H1 (cell line): ENCODE measurements at regions not wholly inside any gene's neighbourhood (a gene's known extent, or its start where the extent isn't known, plus 50 kb on each side); places are given as distances from the start of the nearest gene placed in this dataset.

Experiments
- CTCF ChIA-PET: fragments of 300-600 bp; sonication (Branson Sonifier 250); formaldehyde crosslinking; loops from one replicate; lab custom pipeline; 2021; ENCODE audit not compliant: partially characterized antibody; lab: Charles Lee
- POLR2A ChIA-PET: fragments of 300-600 bp; sonication (Branson Sonifier 250); formaldehyde crosslinking; loops from one replicate; lab custom pipeline; 2021; ENCODE audit warnings: inconsistent platforms; ENCODE audit not compliant: partially characterized antibody; lab: Charles Lee
- DNase-seq, 2 experiments: peaks; one replicate each; pipeline versions ENCODE4 v3.0.0 to v3.0.0-alpha.2; 2010 to 2022; ENCODE audit warnings: low spot score in 2 of 2, low read depth in 1 of 2, mixed read lengths in 1 of 2
- FAIRE-seq: peaks from 2 replicates; lab custom pipeline; 2011; peaks lifted over from hg19 to GRCh38; lab: Jason Lieb, UNC
- H2AFZ ChIP-seq: 2 replicates; pipeline ENCODE4 v1.8.1; 2012; ENCODE audit warnings: low read length, inconsistent platforms
- H2AK5ac ChIP-seq: 2 replicates; pipeline ENCODE4 v1.6.1; 2013; ENCODE audit warnings: low read depth, low read length
- H2BK120ac ChIP-seq: replicated peaks from 2 replicates; pipeline ENCODE3; 2013; ENCODE audit warnings: low read depth, low read length, inconsistent platforms
- H2BK12ac ChIP-seq: 2 replicates; pipeline ENCODE4 v1.6.1; 2013; ENCODE audit warnings: low read depth, low read length
- H2BK15ac ChIP-seq: 2 replicates; pipeline ENCODE4 v1.6.1; 2013; ENCODE audit warnings: low read length
- H2BK20ac ChIP-seq: 2 replicates; pipeline ENCODE4 v1.6.1; 2013; ENCODE audit warnings: low read length
- H2BK5ac ChIP-seq: 2 replicates; pipeline ENCODE4 v1.6.1; 2013; ENCODE audit warnings: low read depth, low read length
- H3K14ac ChIP-seq: 2 replicates; pipeline ENCODE4 v1.6.1; 2013; ENCODE audit warnings: inconsistent platforms; ENCODE audit not compliant: insufficient read length
- H3K18ac ChIP-seq: 2 replicates; pipeline ENCODE4 v1.6.1; 2013; ENCODE audit warnings: low read length; ENCODE audit errors: extremely low read depth
- H3K23ac ChIP-seq: 2 replicates; pipeline ENCODE4 v1.6.1; 2013; ENCODE audit warnings: inconsistent platforms; ENCODE audit not compliant: insufficient read length
- H3K23me2 ChIP-seq: 2 replicates; pipeline ENCODE4 v1.6.1; 2013; ENCODE audit warnings: low read depth, low read length
- H3K27ac ChIP-seq: 2 replicates; pipeline ENCODE4 v1.6.1; 2011; ENCODE audit warnings: low read depth, low read length, inconsistent platforms
- H3K27me3 ChIP-seq, 4 experiments: replicated peaks in 1 of 4; 1 replicate in 1 of 4; 2 replicates in 3 of 4; pipeline versions ENCODE4 v1.6.1 to v1.8.1; 2011 to 2013; ENCODE audit warnings: low read length in 3 of 4, mild to moderate bottlenecking in 3 of 4, inconsistent platforms in 2 of 4, mixed read lengths in 2 of 4, moderate library complexity in 1 of 4; ENCODE audit not compliant: control insufficient read depth in 3 of 4, insufficient read depth in 3 of 4; ENCODE audit errors: extremely low read depth in 1 of 4
- H3K36me3 ChIP-seq, 4 experiments: 2 replicates each; pipeline versions ENCODE4 v1.6.1 to v1.8.1; 2011 to 2013; ENCODE audit warnings: mild to moderate bottlenecking in 4 of 4, low read length in 3 of 4, moderate library complexity in 2 of 4, control low read depth in 1 of 4, inconsistent platforms in 1 of 4; ENCODE audit not compliant: insufficient read depth in 4 of 4, control insufficient read depth in 2 of 4
- H3K4ac ChIP-seq: replicated peaks from 2 replicates; pipeline ENCODE3; 2013; ENCODE audit warnings: low read length, low read depth, mixed read lengths, inconsistent platforms; ENCODE audit not compliant: insufficient read length
- H3K4me1 ChIP-seq, 4 experiments: replicated peaks in 1 of 4; 1 replicate in 1 of 4; 2 replicates in 3 of 4; pipeline versions ENCODE4 v1.6.1 to v1.8.1; 2011 to 2013; ENCODE audit warnings: low read length in 3 of 4, inconsistent platforms in 2 of 4, mixed read lengths in 1 of 4; ENCODE audit not compliant: insufficient read depth in 4 of 4, control insufficient read depth in 3 of 4
- H3K4me2 ChIP-seq, 2 experiments: 2 replicates each; pipeline versions ENCODE4 v1.6.1 to v1.8.1; 2011 to 2013; ENCODE audit warnings: low read depth in 2 of 2, low read length in 2 of 2, control low read depth in 1 of 2, inconsistent platforms in 1 of 2, mild to moderate bottlenecking in 1 of 2; ENCODE audit not compliant: insufficient read depth in 1 of 2
- H3K4me3 ChIP-seq, 4 experiments: fragments of 200-600, 300-600 bp in 1 of 4; sonication (generic), shearing (Covaris generic), sonication (Bioruptor Twin) in 1 of 4; 2 replicates each; pipeline versions ENCODE4 v1.5.1 to v1.8.1; 2011 to 2016; ENCODE audit warnings: low read length in 4 of 4, low read depth in 3 of 4, control low read depth in 2 of 4, inconsistent platforms in 2 of 4, mild to moderate bottlenecking in 2 of 4, mixed read lengths in 1 of 4, moderate library complexity in 1 of 4; ENCODE audit not compliant: insufficient read depth in 2 of 4; ENCODE audit errors: extremely low read depth in 1 of 4
- H3K56ac ChIP-seq: replicated peaks from 2 replicates; pipeline ENCODE3; 2013; ENCODE audit warnings: low read depth, mild to moderate bottlenecking, mixed read lengths, low read length, inconsistent platforms; ENCODE audit not compliant: insufficient read length
- H3K79me1 ChIP-seq: 2 replicates; pipeline ENCODE4 v1.6.1; 2013; ENCODE audit warnings: low read depth, low read length, control low read depth
- H3K79me2 ChIP-seq, 2 experiments: 2 replicates each; pipeline versions ENCODE4 v1.6.1 to v1.8.1; 2012 to 2013; ENCODE audit warnings: low read length in 2 of 2, mild to moderate bottlenecking in 2 of 2, inconsistent platforms in 1 of 2; ENCODE audit not compliant: insufficient read depth in 2 of 2, control insufficient read depth in 1 of 2
- H3K9ac ChIP-seq, 4 experiments: replicated peaks in 1 of 4; 1 replicate in 1 of 4; 2 replicates in 3 of 4; pipeline versions ENCODE4 v1.6.1 to v1.8.1; 2011 to 2013; ENCODE audit warnings: low read depth in 3 of 4, low read length in 3 of 4, control low read depth in 2 of 4, mild to moderate bottlenecking in 2 of 4, moderate library complexity in 2 of 4, inconsistent platforms in 1 of 4; ENCODE audit errors: extremely low read depth in 1 of 4
- H3K9me3 ChIP-seq, 2 experiments: 2 replicates each; pipeline versions ENCODE4 v1.6.1 to v1.8.1; 2012 to 2013; ENCODE audit warnings: mild to moderate bottlenecking in 2 of 2, moderate library complexity in 2 of 2, control low read depth in 1 of 2, inconsistent platforms in 1 of 2, low read depth in 1 of 2, low read length in 1 of 2, mixed read lengths in 1 of 2; ENCODE audit not compliant: insufficient read depth in 2 of 2
- H4K20me1 ChIP-seq, 2 experiments: replicated peaks in 1 of 2; 2 replicates each; pipeline versions ENCODE3 to v1.8.1; 2011 to 2013; ENCODE audit warnings: inconsistent platforms in 2 of 2, low read length in 2 of 2, mild to moderate bottlenecking in 1 of 2; ENCODE audit not compliant: insufficient read depth in 2 of 2, control insufficient read depth in 1 of 2
- H4K5ac ChIP-seq: 2 replicates; pipeline ENCODE4 v1.6.1; 2013; ENCODE audit warnings: low read length, low read depth, mixed read lengths, inconsistent platforms; ENCODE audit not compliant: insufficient read length
- H4K8ac ChIP-seq: 2 replicates; pipeline ENCODE4 v1.8.0; 2013; ENCODE audit warnings: mild to moderate bottlenecking, moderate library complexity, low read length, inconsistent platforms; ENCODE audit not compliant: insufficient read depth; ENCODE audit errors: extremely low read depth
- H4K91ac ChIP-seq: replicated peaks from 2 replicates; pipeline ENCODE3; 2013; ENCODE audit warnings: low read length, mixed read lengths, inconsistent platforms; ENCODE audit not compliant: insufficient read length
- ASH2L ChIP-seq: fragments of 200-600, 300-600 bp; sonication (generic); IDR thresholded peaks from one replicate; pipeline ENCODE4 v1.7.1; 2017; ENCODE audit warnings: low read length
- CHD1 ChIP-seq: IDR thresholded peaks from 2 replicates; pipeline ENCODE4 v1.6.1; 2012; ENCODE audit warnings: low read depth, low read length, improper control_type of control experiment
- CHD2 ChIP-seq: IDR thresholded peaks from 2 replicates; pipeline ENCODE4 v1.6.1; 2012; ENCODE audit warnings: low read length, improper control_type of control experiment
- CTBP2 ChIP-seq: IDR thresholded peaks from 2 replicates; pipeline ENCODE4 v1.7.0; 2011; ENCODE audit warnings: borderline replicate concordance, mild to moderate bottlenecking, moderate library complexity, mixed read lengths, low read length; ENCODE audit not compliant: insufficient read depth, insufficient read length
- FOSL1 ChIP-seq: IDR thresholded peaks from 2 replicates; pipeline ENCODE4 v1.6.1; 2011; ENCODE audit warnings: mild to moderate bottlenecking, low read depth, low read length, moderate library complexity; ENCODE audit not compliant: insufficient read depth
- HDAC2 ChIP-seq, 2 experiments: fragments of 300-600 bp in 1 of 2; sonication (generic) in 1 of 2; IDR thresholded peaks; 2 replicates each; pipeline ENCODE4 v1.6.1; 2011 to 2012; ENCODE audit warnings: low read depth in 2 of 2, low read length in 2 of 2, mild to moderate bottlenecking in 2 of 2, moderate library complexity in 2 of 2, borderline replicate concordance in 1 of 2, inconsistent platforms in 1 of 2
- KDM5A ChIP-seq: fragments of 200-600 bp; IDR thresholded peaks from 2 replicates; pipeline ENCODE4 v1.7.1; 2012; ENCODE audit warnings: mild to moderate bottlenecking, low read length, inconsistent platforms, mixed read lengths
- POLR2A ChIP-seq, 2 experiments: IDR thresholded peaks; 1 replicate in 1 of 2; 2 replicates in 1 of 2; pipeline ENCODE4 v1.6.1; 2011; ENCODE audit warnings: low read depth in 2 of 2, low read length in 2 of 2, mild to moderate bottlenecking in 2 of 2; ENCODE audit errors: control extremely low read depth in 1 of 2
- SAP30 ChIP-seq: fragments of 300-600 bp; sonication (generic); IDR thresholded peaks from 2 replicates; pipeline ENCODE4 v1.7.1; 2012; ENCODE audit warnings: low read length, moderate library complexity, mild to moderate bottlenecking, inconsistent platforms; ENCODE audit not compliant: insufficient read depth, insufficient replicate concordance
- SP4 ChIP-seq: IDR thresholded peaks from 2 replicates; pipeline ENCODE4 v1.6.1; 2012; ENCODE audit warnings: low read length, inconsistent platforms
- SUZ12 ChIP-seq: fragments of 200-600 bp; sonication (generic); IDR thresholded peaks from 2 replicates; pipeline ENCODE4 v1.6.1; 2012; ENCODE audit warnings: mild to moderate bottlenecking, inconsistent platforms, low read length, moderate library complexity, mixed read lengths
- YY1 ChIP-seq: IDR thresholded peaks from 2 replicates; pipeline ENCODE4 v1.6.1; 2011; ENCODE audit warnings: low read depth, mild to moderate bottlenecking, low read length
- WGBS, 2 experiments: shearing (Covaris generic) in 1 of 2; methylation state at CpG; one replicate each; pipeline versions ENCODE4 v1.1.6 to v1.1.7; 2013 to 2015; ENCODE audit warnings: low lambda C conversion rate in 2 of 2, mixed read lengths in 2 of 2, inconsistent platforms in 1 of 2, low coverage in 1 of 2, missing lambda C conversion rate in 1 of 2; ENCODE audit not compliant: insufficient replicate concordance in 2 of 2, insufficient coverage in 1 of 2, insufficient read length in 1 of 2; ENCODE audit errors: extremely low coverage in 1 of 2, missing lambda C conversion rate in 1 of 2; 5-methylcytosine and 5-hydroxymethylcytosine counted together

DNA sequence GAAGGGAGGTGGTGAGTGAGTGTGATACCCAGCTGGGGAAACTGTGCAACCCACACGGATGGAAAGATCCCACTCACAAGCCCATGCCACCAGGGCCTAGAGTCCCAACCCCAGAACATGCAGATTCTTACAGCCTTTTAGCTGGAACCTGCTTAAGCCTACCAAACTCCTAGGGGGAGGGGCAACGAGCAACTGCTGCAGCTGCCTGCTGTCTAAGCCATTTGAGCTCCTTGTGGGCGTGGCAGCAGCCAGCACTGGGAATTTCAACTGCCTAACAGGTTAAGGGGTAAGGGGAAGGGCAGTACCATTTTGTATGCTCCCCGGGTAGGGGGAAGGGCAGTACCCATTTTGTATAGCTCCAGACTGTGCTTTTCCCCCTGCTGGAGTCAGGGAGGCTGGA, 673.2 kb upstream of the BCHE start:
- ChIA-PET POLR2A (no interaction called here), CTCF (no interaction called here)
- H3K4ac ChIP-seq = no peak overlapping the region
- no peak overlapping the region for H3K14ac ChIP-seq
- H2BK20ac ChIP-seq = 0 out of 2 replicates have a peak overlapping the region, but pooled peaks have one; percentile 94
- 86% methylated on average over 4 of the region's 4 CpGs; no CpG with 5 or more reads in 1 of the 2 experiments for WGBS, 2 experiments
- no peak overlapping the region; the same call in 1 of the 2 replicates for H3K18ac ChIP-seq
- no peak overlapping the region for H4K5ac ChIP-seq
- H3K23ac ChIP-seq = no peak overlapping the region
- H3K9me3 ChIP-seq = peaks cover 2 to 3% of the 10 kb centered on the region in 2 experiments; a peak in 1 of 4 replicates
- H2BK15ac ChIP-seq = no peak overlapping the region
- TF ChIP-seq ASH2L (peak; percentile 54), POLR2A (IDR thresholded peaks at IDR 0.05; ENCODE audit: control extremely low read depth in 1 of 2, low read depth in 2 of 2, low read length in 2 of 2) (no peak), CHD1 (no peak), FOSL1 (no peak), CTBP2 (no peak), SP4 (no peak), KDM5A (no peak), HDAC2 (IDR thresholded peaks at IDR 0.05; ENCODE audit: borderline replicate concordance in 1 of 2, low read depth in 2 of 2, low read length in 2 of 2) (no peak), SAP30 (no peak), SUZ12 (no peak), YY1 (peak; percentile 17; the same call in 1 of the 2 replicates), CHD2 (no peak)
- FAIRE-seq = no peak
- H3K23me2 ChIP-seq = no peaks in the 10 kb centered on the region
- no peaks in the 10 kb centered on the region for H3K79me1 ChIP-seq
- DNase-seq = no peak
- no peak overlapping the region for H3K27ac ChIP-seq
- H3K36me3 ChIP-seq = no peaks in the 10 kb centered on the region
- H3K56ac ChIP-seq = no peak overlapping the region
- H4K91ac ChIP-seq = no peak overlapping the region
- no peak overlapping the region for H2AK5ac ChIP-seq
- no peak overlapping the region for H3K4me3 ChIP-seq
- no peak overlapping the region for H2BK120ac ChIP-seq
- H2BK12ac ChIP-seq = 0 out of 2 replicates have a peak overlapping the region, but pooled peaks have one; percentile 17
- no peaks in the 10 kb centered on the region for H3K79me2 ChIP-seq
- no peak overlapping the region for H3K9ac ChIP-seq
- no peak overlapping the region for H4K8ac ChIP-seq
- H2AFZ ChIP-seq = peak overlapping the region; percentile 100
- H3K4me2 ChIP-seq = no peak overlapping the region; a peak in 1 of 4 replicates
- H4K20me1 ChIP-seq = no peaks in the 10 kb centered on the region
- H3K4me1 ChIP-seq = peaks cover 0 to 2% (median 0%) of the 10 kb centered on the region in 4 experiments; a peak in 3 of 7 replicates
- no peak overlapping the region; the same call in none of the 2 replicates for H2BK5ac ChIP-seq
- H3K27me3 ChIP-seq = no peaks in the 10 kb centered on the region
